HepG2 (cell line): ENCODE measurements at regions not wholly inside any gene's neighbourhood (a gene's known extent, or its start where the extent isn't known, plus 50 kb on each side); places are given as distances from the start of the nearest gene placed in this dataset.

Experiments
- ATAC-seq: fragments of 200-7000 bp; cut with Tn5 transposase; 3 replicates; pipeline ENCODE4 v1.9.1; 2020; ENCODE audit warnings: mild to moderate bottlenecking, moderate library complexity
- BruUV-seq: library from RNA; stranded (reverse); fragments of 400-500 nt; replicated peaks from 2 replicates; lab custom pipeline; 2021; lab: Mats Ljungman, UMichigan
- CTCF ChIA-PET: fragments of 300-600 bp; formaldehyde crosslinking; extraction: SDS; loops from one replicate; lab custom pipeline; 2021; ENCODE audit warnings: low total read pairs, inconsistent platforms, low intra/inter-chr PET ratio; lab: Yijun Ruan, JAX
- POLR2A ChIA-PET: fragments of 350-600 bp; sonication (Branson Sonifier 250); formaldehyde crosslinking; loops from one replicate; lab custom pipeline; 2020; ENCODE audit warnings: antibody characterized with exemption, inconsistent platforms; lab: Yijun Ruan, JAX
- DNase-seq: peaks from one replicate; pipeline ENCODE4 v3.0.0-alpha.2; 2015; ENCODE audit warnings: low spot score
- FAIRE-seq: peaks from 3 replicates; lab custom pipeline; 2011; peaks lifted over from hg19 to GRCh38; lab: Jason Lieb, UNC
- H2AFZ ChIP-seq: one replicate; pipeline ENCODE4 v1.6.1; 2011; ENCODE audit warnings: low read length, inconsistent platforms
- H3K27ac ChIP-seq: fragments of 300-600 bp; 3 replicates; pipeline ENCODE4 v1.8.0; 2011; ENCODE audit warnings: mixed run types, mild to moderate bottlenecking, mixed read lengths, low read length, inconsistent platforms; ENCODE audit not compliant: insufficient read depth; ENCODE audit errors: extremely low read length
- H3K27me3 ChIP-seq, 2 experiments: fragments of 200-600 bp in 1 of 2; 2 replicates in 1 of 2; 3 replicates in 1 of 2; pipeline versions ENCODE4 v1.6.0 to v1.8.0; 2011; ENCODE audit warnings: low read length in 2 of 2, mild to moderate bottlenecking in 2 of 2, moderate library complexity in 2 of 2, inconsistent platforms in 1 of 2; ENCODE audit not compliant: insufficient read depth in 2 of 2, control insufficient read depth in 1 of 2
- H3K36me3 ChIP-seq, 2 experiments: fragments of 200-600 bp in 1 of 2; replicated peaks in 1 of 2; 2 replicates in 1 of 2; 3 replicates in 1 of 2; pipeline versions ENCODE4 v1.5.1 to v1.8.0; 2011; ENCODE audit warnings: low read length in 2 of 2, inconsistent platforms in 1 of 2; ENCODE audit not compliant: insufficient read depth in 2 of 2, control insufficient read depth in 1 of 2
- H3K4me1 ChIP-seq: 2 replicates; pipeline ENCODE4 v1.5.1; 2012; ENCODE audit warnings: low read length, inconsistent platforms; ENCODE audit not compliant: insufficient read depth
- H3K4me2 ChIP-seq: 2 replicates; pipeline ENCODE4 v1.6.0; 2011; ENCODE audit warnings: low read depth, low read length, inconsistent platforms
- H3K4me3 ChIP-seq, 3 experiments: fragments of 200-600 bp in 1 of 3; sonication (generic), shearing (Covaris generic) in 1 of 3; replicated peaks in 1 of 3; 2 replicates each; pipeline ENCODE4 v1.5.1; 2011 to 2016; ENCODE audit warnings: low read length in 3 of 3, inconsistent platforms in 2 of 3, low read depth in 2 of 3, mild to moderate bottlenecking in 2 of 3, control low read depth in 1 of 3, mixed read lengths in 1 of 3; ENCODE audit not compliant: insufficient read depth in 1 of 3
- H3K79me2 ChIP-seq: one replicate; pipeline ENCODE4 v1.6.1; 2011; ENCODE audit warnings: low read length, inconsistent platforms; ENCODE audit not compliant: insufficient read depth
- H3K9ac ChIP-seq: 2 replicates; pipeline ENCODE4 v1.6.0; 2011; ENCODE audit warnings: mild to moderate bottlenecking, low read depth, low read length, inconsistent platforms; ENCODE audit not compliant: insufficient read depth
- H3K9me3 ChIP-seq: 2 replicates; pipeline ENCODE4 v1.5.1; 2012; ENCODE audit warnings: mild to moderate bottlenecking, low read length
- H4K20me1 ChIP-seq: 2 replicates; pipeline ENCODE4 v1.6.0; 2011; ENCODE audit warnings: inconsistent platforms, mild to moderate bottlenecking, low read length, moderate library complexity; ENCODE audit not compliant: insufficient read depth
- ATF1 ChIP-seq: IDR thresholded peaks from 2 replicates; pipeline ENCODE4 v1.6.1; 2016; ENCODE audit warnings: mild to moderate bottlenecking, control low read depth
- CCAR2 ChIP-seq: fragments of 200-400 bp; formaldehyde crosslinking; optimal IDR thresholded peaks from 2 replicates; pipeline ENCODE3; 2018; ENCODE audit warnings: low read depth, mild to moderate bottlenecking, low read length, moderate library complexity
- HIVEP1 ChIP-seq: sonication (generic); formaldehyde crosslinking; IDR thresholded peaks from 2 replicates; pipeline ENCODE4 v1.4.0; 2020; ENCODE audit warnings: mild to moderate bottlenecking, missing genetic modification reagents
- MIXL1 ChIP-seq: IDR thresholded peaks from 2 replicates; pipeline ENCODE4 v1.6.1; 2016
- MTF1 ChIP-seq: sonication (generic); formaldehyde crosslinking; IDR thresholded peaks from 2 replicates; pipeline ENCODE4 v1.5.0; 2020; ENCODE audit warnings: missing genetic modification reagents
- POGZ ChIP-seq: sonication (generic); formaldehyde crosslinking; IDR thresholded peaks from 2 replicates; pipeline ENCODE4 v1.4.0; 2020; ENCODE audit warnings: mild to moderate bottlenecking, missing genetic modification reagents
- ZFP36L2 ChIP-seq: sonication (generic); formaldehyde crosslinking; IDR thresholded peaks from 2 replicates; pipeline ENCODE4 v1.4.0; 2020; ENCODE audit warnings: missing genetic modification reagents
- ZFP41 ChIP-seq: sonication (generic); formaldehyde crosslinking; IDR thresholded peaks from 2 replicates; pipeline ENCODE4 v1.4.0; 2020; ENCODE audit warnings: mild to moderate bottlenecking, missing genetic modification reagents, borderline replicate concordance
- ZNF12 ChIP-seq: sonication (generic); formaldehyde crosslinking; IDR thresholded peaks from 2 replicates; pipeline ENCODE4 v1.5.0; 2020; ENCODE audit warnings: missing genetic modification reagents
- ZNF468 ChIP-seq: sonication (generic); formaldehyde crosslinking; IDR thresholded peaks from 2 replicates; pipeline ENCODE4 v1.8.0; 2022; ENCODE audit warnings: mild to moderate bottlenecking, moderate library complexity, missing genetic modification reagents
- ZNF484 ChIP-seq: sonication (generic); formaldehyde crosslinking; IDR thresholded peaks from 2 replicates; pipeline ENCODE4 v1.5.1; 2020; ENCODE audit warnings: mild to moderate bottlenecking, low read depth, missing genetic modification reagents, borderline replicate concordance
- ZNF547 ChIP-seq: sonication (generic); formaldehyde crosslinking; IDR thresholded peaks from 2 replicates; pipeline ENCODE4 v1.5.1; 2020; ENCODE audit warnings: mild to moderate bottlenecking, missing genetic modification reagents
- ZNF792 ChIP-seq: IDR thresholded peaks from 2 replicates; pipeline ENCODE4 v1.6.1; 2016
- WGBS: methylation state at CpG from one replicate; pipeline ENCODE4 v1.1.6; 2017; ENCODE audit warnings: low lambda C conversion rate; 5-methylcytosine and 5-hydroxymethylcytosine counted together
- in situ Hi-C: cut with HindIII; loops from 2 replicates; pipeline ENCODE4 v1.10.0; 2017; ENCODE audit warnings: low pct_unique_long_range_greater_than_20kb; ENCODE audit not compliant: extremely low pct_ligation_motif_present
- intact Hi-C: fragments of 100-400 bp; cut with micrococcal nuclease; formaldehyde crosslinking; loops from one replicate; pipeline ENCODE4 v1.10.0; 2022; ENCODE audit not compliant: unreplicated experiment
- TF ChIP-seq, protein P1 (sequence below): IDR thresholded peaks from 2 replicates; pipeline ENCODE4 v1.6.1; 2016; ENCODE audit warnings: control low read depth
- TF ChIP-seq, protein P2 (sequence below): sonication (generic); formaldehyde crosslinking; IDR thresholded peaks from 2 replicates; pipeline ENCODE4 v1.4.0; 2020; ENCODE audit warnings: low read depth, mild to moderate bottlenecking, missing genetic modification reagents
- TF ChIP-seq, protein P3 (sequence below): sonication (generic); formaldehyde crosslinking; IDR thresholded peaks from 2 replicates; pipeline ENCODE4 v1.8.0; 2022; ENCODE audit warnings: mild to moderate bottlenecking, missing genetic modification reagents, moderate library complexity
- TF ChIP-seq, protein P4 (sequence below): sonication (generic); formaldehyde crosslinking; IDR thresholded peaks from 2 replicates; pipeline ENCODE4 v1.4.0; 2020; ENCODE audit warnings: missing genetic modification reagents

DNA sequence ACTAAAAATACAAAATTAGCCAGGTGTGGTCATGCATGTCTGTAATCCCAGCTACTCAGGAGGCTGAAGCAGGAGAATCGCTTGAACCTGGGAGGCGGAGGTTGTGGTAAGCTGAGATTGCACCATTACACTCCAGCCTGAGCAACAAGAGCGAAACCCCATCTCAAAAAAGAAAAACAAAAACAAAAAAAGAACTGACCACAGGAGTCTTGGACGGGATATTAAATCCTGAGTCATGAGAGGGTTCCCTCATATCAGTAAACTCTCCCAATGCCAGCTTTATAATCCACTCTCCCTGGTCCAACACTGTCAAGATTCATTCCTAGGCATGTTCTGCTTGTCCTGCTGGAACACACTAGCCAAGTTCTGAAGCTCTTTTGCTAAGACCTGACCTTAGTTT lies 61.5 kb upstream of the EP300 start:
- H3K27me3 ChIP-seq, result peaks cover 0 to 1% of the 10 kb centered on the region in 2 experiments; a peak in 1 of 5 replicates
- BruUV-seq, result no TSS peak
- ChIA-PET CTCF (no interaction called here), POLR2A (interaction anchor here (3.9 kb wide), 1 partner anchor 9 kb away, joined by 16 read pairs; no protein-coding TSS in a partner anchor)
- H3K36me3 ChIP-seq, result no peaks in the 10 kb centered on the region
- WGBS, result 80% methylated on average over 4 of the region's 4 CpGs
- no peaks in the 10 kb centered on the region for H3K9me3 ChIP-seq
- no peak overlapping the region for H3K4me2 ChIP-seq
- peaks cover 13% of the 10 kb centered on the region; the same call in 1 of the 2 replicates for H3K4me1 ChIP-seq
- TF ChIP-seq ZNF12 (CRISPR knock-in tag), result no peak
- TF ChIP-seq, protein P1, sequence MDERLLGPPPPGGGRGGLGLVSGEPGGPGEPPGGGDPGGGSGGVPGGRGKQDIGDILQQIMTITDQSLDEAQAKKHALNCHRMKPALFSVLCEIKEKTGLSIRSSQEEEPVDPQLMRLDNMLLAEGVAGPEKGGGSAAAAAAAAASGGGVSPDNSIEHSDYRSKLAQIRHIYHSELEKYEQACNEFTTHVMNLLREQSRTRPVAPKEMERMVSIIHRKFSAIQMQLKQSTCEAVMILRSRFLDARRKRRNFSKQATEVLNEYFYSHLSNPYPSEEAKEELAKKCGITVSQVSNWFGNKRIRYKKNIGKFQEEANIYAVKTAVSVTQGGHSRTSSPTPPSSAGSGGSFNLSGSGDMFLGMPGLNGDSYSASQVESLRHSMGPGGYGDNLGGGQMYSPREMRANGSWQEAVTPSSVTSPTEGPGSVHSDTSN (CRISPR knock-in tag), result no peak
- no peak for TF ChIP-seq ZNF468
- TF ChIP-seq HIVEP1 (CRISPR knock-in tag), result no peak
- no peak for TF ChIP-seq CCAR2
- no peak for TF ChIP-seq POGZ (CRISPR knock-in tag)
- TF ChIP-seq ZFP41 (CRISPR knock-in tag), result no peak
- TF ChIP-seq ZFP36L2 (CRISPR knock-in tag), result no peak
- TF ChIP-seq ZNF547 (CRISPR knock-in tag), result no peak
- no peak for TF ChIP-seq MTF1 (CRISPR knock-in tag)
- no peak for TF ChIP-seq ZNF792
- TF ChIP-seq, protein P2, sequence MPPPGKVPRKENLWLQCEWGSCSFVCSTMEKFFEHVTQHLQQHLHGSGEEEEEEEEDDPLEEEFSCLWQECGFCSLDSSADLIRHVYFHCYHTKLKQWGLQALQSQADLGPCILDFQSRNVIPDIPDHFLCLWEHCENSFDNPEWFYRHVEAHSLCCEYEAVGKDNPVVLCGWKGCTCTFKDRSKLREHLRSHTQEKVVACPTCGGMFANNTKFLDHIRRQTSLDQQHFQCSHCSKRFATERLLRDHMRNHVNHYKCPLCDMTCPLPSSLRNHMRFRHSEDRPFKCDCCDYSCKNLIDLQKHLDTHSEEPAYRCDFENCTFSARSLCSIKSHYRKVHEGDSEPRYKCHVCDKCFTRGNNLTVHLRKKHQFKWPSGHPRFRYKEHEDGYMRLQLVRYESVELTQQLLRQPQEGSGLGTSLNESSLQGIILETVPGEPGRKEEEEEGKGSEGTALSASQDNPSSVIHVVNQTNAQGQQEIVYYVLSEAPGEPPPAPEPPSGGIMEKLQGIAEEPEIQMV (CRISPR knock-in tag), result no peak
- no peak for TF ChIP-seq ATF1
- TF ChIP-seq, protein P3, sequence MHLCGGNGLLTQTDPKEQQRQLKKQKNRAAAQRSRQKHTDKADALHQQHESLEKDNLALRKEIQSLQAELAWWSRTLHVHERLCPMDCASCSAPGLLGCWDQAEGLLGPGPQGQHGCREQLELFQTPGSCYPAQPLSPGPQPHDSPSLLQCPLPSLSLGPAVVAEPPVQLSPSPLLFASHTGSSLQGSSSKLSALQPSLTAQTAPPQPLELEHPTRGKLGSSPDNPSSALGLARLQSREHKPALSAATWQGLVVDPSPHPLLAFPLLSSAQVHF (CRISPR knock-in tag), result no peak
- TF ChIP-seq, protein P4, sequence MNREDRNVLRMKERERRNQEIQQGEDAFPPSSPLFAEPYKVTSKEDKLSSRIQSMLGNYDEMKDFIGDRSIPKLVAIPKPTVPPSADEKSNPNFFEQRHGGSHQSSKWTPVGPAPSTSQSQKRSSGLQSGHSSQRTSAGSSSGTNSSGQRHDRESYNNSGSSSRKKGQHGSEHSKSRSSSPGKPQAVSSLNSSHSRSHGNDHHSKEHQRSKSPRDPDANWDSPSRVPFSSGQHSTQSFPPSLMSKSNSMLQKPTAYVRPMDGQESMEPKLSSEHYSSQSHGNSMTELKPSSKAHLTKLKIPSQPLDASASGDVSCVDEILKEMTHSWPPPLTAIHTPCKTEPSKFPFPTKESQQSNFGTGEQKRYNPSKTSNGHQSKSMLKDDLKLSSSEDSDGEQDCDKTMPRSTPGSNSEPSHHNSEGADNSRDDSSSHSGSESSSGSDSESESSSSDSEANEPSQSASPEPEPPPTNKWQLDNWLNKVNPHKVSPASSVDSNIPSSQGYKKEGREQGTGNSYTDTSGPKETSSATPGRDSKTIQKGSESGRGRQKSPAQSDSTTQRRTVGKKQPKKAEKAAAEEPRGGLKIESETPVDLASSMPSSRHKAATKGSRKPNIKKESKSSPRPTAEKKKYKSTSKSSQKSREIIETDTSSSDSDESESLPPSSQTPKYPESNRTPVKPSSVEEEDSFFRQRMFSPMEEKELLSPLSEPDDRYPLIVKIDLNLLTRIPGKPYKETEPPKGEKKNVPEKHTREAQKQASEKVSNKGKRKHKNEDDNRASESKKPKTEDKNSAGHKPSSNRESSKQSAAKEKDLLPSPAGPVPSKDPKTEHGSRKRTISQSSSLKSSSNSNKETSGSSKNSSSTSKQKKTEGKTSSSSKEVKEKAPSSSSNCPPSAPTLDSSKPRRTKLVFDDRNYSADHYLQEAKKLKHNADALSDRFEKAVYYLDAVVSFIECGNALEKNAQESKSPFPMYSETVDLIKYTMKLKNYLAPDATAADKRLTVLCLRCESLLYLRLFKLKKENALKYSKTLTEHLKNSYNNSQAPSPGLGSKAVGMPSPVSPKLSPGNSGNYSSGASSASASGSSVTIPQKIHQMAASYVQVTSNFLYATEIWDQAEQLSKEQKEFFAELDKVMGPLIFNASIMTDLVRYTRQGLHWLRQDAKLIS (CRISPR knock-in tag), result no peak
- no peak for TF ChIP-seq ZNF484 (CRISPR knock-in tag)
- no peak for TF ChIP-seq MIXL1 (CRISPR knock-in tag)
- H3K79me2 ChIP-seq, result no peaks in the 10 kb centered on the region
- no peak for FAIRE-seq
- no peak overlapping the region for H3K9ac ChIP-seq
- no peak for DNase-seq
- no peaks in the 10 kb centered on the region for H4K20me1 ChIP-seq
- ATAC-seq, result no peak
- H3K27ac ChIP-seq, result no peak overlapping the region
- in situ Hi-C loops, result no loop called here
- intact Hi-C loops, result no loop called here
- no peak overlapping the region for H3K4me3 ChIP-seq
- H2AFZ ChIP-seq, result no peak overlapping the region
